Left lung (tissue), 4 donors: ENCODE measurements at regions not wholly inside any gene's neighbourhood (a gene's known extent, or its start where the extent isn't known, plus 50 kb on each side); places are given as distances from the start of the nearest gene placed in this dataset.

Experiments
- ATAC-seq: fragments of 200-7000 bp; cut with Tn5 transposase; one replicate; pipeline ENCODE4 v1.9.1; 2020; ENCODE audit warnings: moderate library complexity
- DNase-seq, 4 donors: peaks; one replicate each; pipeline ENCODE4 v3.0.0-alpha.2; 2013 to 2020
- H3K27ac ChIP-seq, 2 donors: fragments of 200-600 bp; sonication (generic) in 1 of 2; one replicate each; pipeline versions ENCODE4 v1.5.0 to v1.8.0; 2020 to 2021
- H3K27me3 ChIP-seq, 2 donors: fragments of 200-600 bp; sonication (generic) in 1 of 2; one replicate each; pipeline versions ENCODE4 v1.5.0 to v1.8.0; 2020 to 2021
- H3K36me3 ChIP-seq, 2 donors: fragments of 200-600 bp; sonication (generic) in 1 of 2; one replicate each; pipeline versions ENCODE4 v1.5.0 to v1.8.0; 2020 to 2021
- H3K4me1 ChIP-seq, 2 donors: fragments of 200-600 bp; one replicate each; pipeline ENCODE4 v1.8.0; 2021
- H3K4me3 ChIP-seq, 2 donors: fragments of 200-600 bp; sonication (generic) in 1 of 2; one replicate each; pipeline versions ENCODE4 v1.5.0 to v1.8.0; 2020 to 2021; ENCODE audit warnings: mild to moderate bottlenecking in 1 of 2
- H3K9me3 ChIP-seq, 2 donors: fragments of 200-600 bp; sonication (generic) in 1 of 2; one replicate each; pipeline versions ENCODE4 v1.5.0 to v1.8.0; 2020 to 2021
- CTCF ChIP-seq, 2 donors: fragments of 200-600 bp; sonication (generic) in 1 of 2; IDR thresholded peaks; one replicate each; pipeline versions ENCODE4 v1.5.0 to v1.8.0; 2021; ENCODE audit warnings: antibody characterized with exemption in 2 of 2
- intact Hi-C, 2 donors: fragments of 100-400 bp; cut with DNase I; formaldehyde crosslinking; loops; one replicate each; pipeline versions ENCODE4 v1.11.2 to v1.14.2; 2022
- donor health status: DM: no; HTN: yes; CAD: no.
- donor health status: DM: no; HTN: no; CAD: no.

GRCh38 chr1:68328490-68328889 is 96.2 kb upstream of the WLS start:
- Histone ChIP-seq H3K27me3 (no peaks in the 10 kb centered on the region), H3K4me1 (peaks cover 0 to 7% of the 10 kb centered on the region in 2 donors), H3K9me3 (no peaks in the 10 kb centered on the region), H3K27ac (no peak overlapping the region), H3K36me3 (no peaks in the 10 kb centered on the region), H3K4me3 (no peak overlapping the region)
- DNase-seq (no peak), ATAC-seq (no peak)
- intact Hi-C loops: no loop called here
- no peak for TF ChIP-seq CTCF (IDR thresholded peaks at IDR 0.05)

- no peak for TF ChIP-seq CTCF (IDR thresholded peaks at IDR 0.05)
- Histone ChIP-seq H3K27ac (no peak overlapping the region), H3K4me1 (peaks cover 0 to 7% of the 10 kb centered on the region in 2 donors), H3K36me3 (no peaks in the 10 kb centered on the region), H3K9me3 (no peaks in the 10 kb centered on the region), H3K4me3 (no peak overlapping the region), H3K27me3 (no peaks in the 10 kb centered on the region)
- intact Hi-C loops: no loop called here
- no peak for DNase-seq
- ATAC-seq: no peak
These were observed 95.1 kb upstream of the WLS start for GRCh38 chr1:68327414-68327813.

- ATAC-seq (no peak), DNase-seq (no peak)
- H3K4me1 ChIP-seq: peaks cover 0 to 7% of the 10 kb centered on the region in 2 donors
- TF ChIP-seq CTCF (IDR thresholded peaks at IDR 0.05): no peak
- no peaks in the 10 kb centered on the region for H3K36me3 ChIP-seq
- H3K27me3 ChIP-seq: no peaks in the 10 kb centered on the region
- H3K9me3 ChIP-seq: no peaks in the 10 kb centered on the region
- no peak overlapping the region for H3K4me3 ChIP-seq
- intact Hi-C loops: no loop called here
- H3K27ac ChIP-seq: no peak overlapping the region
These were observed 94.2 kb upstream of the WLS start for GRCh38 chr1:68326481-68326880.

GRCh38 chr1:68324316-68324715 is 92.0 kb upstream of the WLS start:
- Histone ChIP-seq H3K4me1 (peaks cover 0 to 7% of the 10 kb centered on the region in 2 donors), H3K36me3 (no peaks in the 10 kb centered on the region), H3K27me3 (no peaks in the 10 kb centered on the region), H3K9me3 (no peaks in the 10 kb centered on the region), H3K27ac (no peak overlapping the region), H3K4me3 (no peak overlapping the region)
- intact Hi-C loops: no loop called here
- no peak for TF ChIP-seq CTCF (IDR thresholded peaks at IDR 0.05)
- no peak for DNase-seq
- no peak for ATAC-seq

GRCh38 chr1:68322837-68323687 is 90.7 kb upstream of the WLS start:
- peaks cover 0 to 7% of the 10 kb centered on the region in 2 donors for H3K4me1 ChIP-seq
- DNase-seq (no peak), ATAC-seq (no peak)
- H3K27ac ChIP-seq: no peak overlapping the region
- no peak for TF ChIP-seq CTCF (IDR thresholded peaks at IDR 0.05)
- H3K9me3 ChIP-seq: no peaks in the 10 kb centered on the region
- intact Hi-C loops: no loop called here
- H3K27me3 ChIP-seq: no peaks in the 10 kb centered on the region
- no peaks in the 10 kb centered on the region for H3K36me3 ChIP-seq
- H3K4me3 ChIP-seq: no peak overlapping the region
